ENCODE measurements at regions not wholly inside any gene's neighbourhood (a gene's known extent, or its start where the extent isn't known, plus 50 kb on each side); places are given as distances from the start of the nearest gene placed in this dataset.

- H3K4ac ChIP-seq (ENCODE audit: low read depth, low read length) = no peak overlapping the region
- no peak overlapping the region for H2AK5ac ChIP-seq (ENCODE audit: low read depth, low read length)
- no peaks in the 10 kb centered on the region for H3K79me1 ChIP-seq (ENCODE audit: low read depth in 1 of 2, low read length in 2 of 2)
- no peak overlapping the region for H3K18ac ChIP-seq (ENCODE audit: low read depth, low read length)
- no peaks in the 10 kb centered on the region for H3K36me3 ChIP-seq (ENCODE audit: control insufficient read depth, insufficient read depth, low read length)
- H3K9me3 ChIP-seq (ENCODE audit: control insufficient read depth, insufficient read depth, low read length) = no peaks in the 10 kb centered on the region
- H4K91ac ChIP-seq (ENCODE audit: insufficient read depth, low read depth, low read length) = no peak overlapping the region
- no peak overlapping the region for H2BK20ac ChIP-seq (ENCODE audit: low read depth, low read length)
- TF ChIP-seq BHLHE40 (IDR thresholded peaks at IDR 0.05; ENCODE audit: low read depth, low read length) (no peak), CEBPB (IDR thresholded peaks at IDR 0.05; ENCODE audit: low read depth, low read length) (no peak), FOS (IDR thresholded peaks at IDR 0.05; ENCODE audit: low read depth, low read length) (no peak), RAD21 (IDR thresholded peaks at IDR 0.05; ENCODE audit: low read length) (no peak), POLR2A (IDR thresholded peaks at IDR 0.05; ENCODE audit: low read depth, low read length) (no peak), RCOR1 (IDR thresholded peaks at IDR 0.05; ENCODE audit: insufficient replicate concordance, low read length) (no peak), CHD1 (IDR thresholded peaks at IDR 0.05; ENCODE audit: low read depth, low read length) (no peak), ELK1 (IDR thresholded peaks at IDR 0.05; ENCODE audit: borderline replicate concordance, low read depth, low read length) (no peak), CTCF (conservative IDR thresholded peaks at IDR 0.05; ENCODE audit: low read depth, low read length) (no peak), MAFK (IDR thresholded peaks at IDR 0.05; ENCODE audit: low read depth, low read length) (no peak), MXI1 (IDR thresholded peaks at IDR 0.05; ENCODE audit: borderline replicate concordance, low read depth, low read length) (no peak), SMC3 (IDR thresholded peaks at IDR 0.05; ENCODE audit: low read depth, low read length) (no peak), MAZ (IDR thresholded peaks at IDR 0.05; ENCODE audit: borderline replicate concordance, low read depth, low read length) (no peak), NFE2L2 (IDR thresholded peaks at IDR 0.05; ENCODE audit: low read depth, low read length) (no peak)
- in situ Hi-C loops (cut with MboI; ENCODE audit: low sequenced_read_pairs) (no loop called here), dilution Hi-C loops (cut with HindIII; ENCODE audit: low sequenced_read_pairs, unreplicated experiment) (no loop called here), intact Hi-C loops (cut with micrococcal nuclease) (no loop called here)
- H2BK5ac ChIP-seq (ENCODE audit: low read depth, low read length, poor library complexity, severe bottlenecking) = no peak overlapping the region
- H3K9ac ChIP-seq (ENCODE audit: low read depth, low read length) = no peak overlapping the region
- H4K20me1 ChIP-seq (ENCODE audit: insufficient read depth, low read length) = no peaks in the 10 kb centered on the region
- H3K14ac ChIP-seq (replicated peaks; ENCODE audit: low read depth, low read length) = no peak overlapping the region
- no peak overlapping the region for H2BK15ac ChIP-seq (ENCODE audit: low read depth, low read length)
- H3K23ac ChIP-seq (ENCODE audit: low read depth, low read length) = no peak overlapping the region
- no peak overlapping the region for H4K5ac ChIP-seq (ENCODE audit: low read depth, low read length)
- ChIA-PET POLR2A (ENCODE audit: unreplicated experiment) (no interaction called here), CTCF (no interaction called here)
- no peak overlapping the region for H3K4me3 ChIP-seq (ENCODE audit: insufficient read depth, low read depth, low read length)
- BruUV-seq (replicated peaks) = no TSS peak
- H3K56ac ChIP-seq (ENCODE audit: extremely low read depth, insufficient read depth, low read length) = no peak overlapping the region
- DNase-seq (no peak), ATAC-seq (ENCODE audit: low read depth) (no peak)
- H4K8ac ChIP-seq (ENCODE audit: low read depth in 2 of 2, low read length in 2 of 2) = no peak overlapping the region
- no peaks in the 10 kb centered on the region; the same call in 1 of the 2 replicates for H3K4me1 ChIP-seq (ENCODE audit: control insufficient read depth, insufficient read depth, low read length)
- no peak overlapping the region for H3K4me2 ChIP-seq (ENCODE audit: low read depth, low read length)
- no peak overlapping the region for H3K27ac ChIP-seq (ENCODE audit: insufficient read depth, low read length)
- 69% methylated on average over 9 of the region's 13 CpGs; no CpG with 5 or more reads in 1 of the 2 experiments for WGBS, 2 experiments (ENCODE audit: extremely low coverage in 2 of 2, insufficient read length in 1 of 2)
- no peaks in the 10 kb centered on the region for H3K9me1 ChIP-seq (ENCODE audit: insufficient read depth, low read length)
- no peak overlapping the region for H2BK120ac ChIP-seq (ENCODE audit: low read depth, low read length)
- peaks cover 18% of the 10 kb centered on the region for H3K27me3 ChIP-seq (ENCODE audit: control insufficient read depth, insufficient read depth, low read length)
- peak overlapping the region; percentile 26 for H2AFZ ChIP-seq (replicated peaks; ENCODE audit: low read length, poor library complexity)
- peak overlapping the region; percentile 33 for H2AK9ac ChIP-seq (replicated peaks; ENCODE audit: low read depth, low read length, poor library complexity)
Measured at GRCh38 chr6:45815466-45816125, 200.1 kb downstream of the CLIC5 start.
